CD14-positive monocyte (primary cell): ENCODE measurements at regions not wholly inside any gene's neighbourhood (a gene's known extent, or its start where the extent isn't known, plus 50 kb on each side); places are given as distances from the start of the nearest gene placed in this dataset.

Source experiments
- DNase-seq, 3 donors: peaks; one replicate each; pipeline ENCODE4 v3.0.0-alpha.2; 2011 to 2022
- H2AFZ ChIP-seq: 2 replicates; pipeline ENCODE4 v1.6.0; 2012; ENCODE audit warnings: mild to moderate bottlenecking, low read depth, low read length, inconsistent platforms; ENCODE audit not compliant: insufficient read depth, poor library complexity, severe bottlenecking
- H3K27ac ChIP-seq, 2 donors: 1 replicate in 1 of 2; 2 replicates in 1 of 2; pipeline ENCODE4 v1.5.1; 2012 to 2013; ENCODE audit warnings: low read length in 2 of 2, control low read depth in 1 of 2, inconsistent platforms in 1 of 2, low read depth in 1 of 2, mild to moderate bottlenecking in 1 of 2
- H3K27me3 ChIP-seq, 2 donors: one replicate each; pipeline versions ENCODE4 v1.6.0 to v1.6.1; 2011 to 2013; ENCODE audit warnings: low read length in 2 of 2; ENCODE audit not compliant: control insufficient read depth in 2 of 2, insufficient read depth in 2 of 2
- H3K36me3 ChIP-seq, 2 donors: replicated peaks in 1 of 2; 1 replicate in 1 of 2; 2 replicates in 1 of 2; pipeline versions ENCODE4 v1.5.1 to v1.6.1; 2012 to 2013; ENCODE audit warnings: low read length in 2 of 2, control low read depth in 1 of 2, inconsistent platforms in 1 of 2, mild to moderate bottlenecking in 1 of 2; ENCODE audit not compliant: insufficient read depth in 2 of 2, control insufficient read depth in 1 of 2
- H3K4me1 ChIP-seq, 2 donors: 1 replicate in 1 of 2; 2 replicates in 1 of 2; pipeline versions ENCODE4 v1.5.1 to v1.6.1; 2012 to 2013; ENCODE audit warnings: low read length in 2 of 2, control low read depth in 1 of 2, inconsistent platforms in 1 of 2, mild to moderate bottlenecking in 1 of 2, moderate library complexity in 1 of 2; ENCODE audit not compliant: insufficient read depth in 2 of 2, control insufficient read depth in 1 of 2
- H3K4me2 ChIP-seq: replicated peaks from 2 replicates; pipeline ENCODE3; 2012; ENCODE audit warnings: low read length, moderate library complexity, mild to moderate bottlenecking; ENCODE audit not compliant: poor library complexity, severe bottlenecking; ENCODE audit errors: extremely low read depth
- H3K4me3 ChIP-seq, 3 experiments: fragments of 200-600 bp in 1 of 3; sonication (generic) in 1 of 3; replicated peaks in 1 of 3; 1 replicate in 2 of 3; 2 replicates in 1 of 3; pipeline ENCODE4 v1.5.1; 2011 to 2013; ENCODE audit warnings: low read length in 3 of 3, mild to moderate bottlenecking in 3 of 3, control low read depth in 2 of 3, low read depth in 2 of 3, inconsistent platforms in 1 of 3, moderate library complexity in 1 of 3
- H3K79me2 ChIP-seq: 2 replicates; pipeline ENCODE4 v1.6.0; 2012; ENCODE audit warnings: mild to moderate bottlenecking, control low read depth, inconsistent platforms, low read length, moderate library complexity; ENCODE audit not compliant: insufficient read depth
- H3K9ac ChIP-seq: 2 replicates; pipeline ENCODE4 v1.6.0; 2017; ENCODE audit warnings: low read length, mild to moderate bottlenecking; ENCODE audit not compliant: insufficient read depth, poor library complexity, severe bottlenecking
- H3K9me3 ChIP-seq, 2 donors: replicated peaks in 1 of 2; 1 replicate in 1 of 2; 2 replicates in 1 of 2; pipeline versions ENCODE4 v1.5.1 to v1.6.1; 2012 to 2013; ENCODE audit warnings: low read length in 2 of 2, control low read depth in 1 of 2; ENCODE audit not compliant: control insufficient read depth in 1 of 2, insufficient read depth in 1 of 2
- H4K20me1 ChIP-seq: 2 replicates; pipeline ENCODE4 v1.6.0; 2012; ENCODE audit warnings: mild to moderate bottlenecking, low read length, control low read depth, moderate library complexity; ENCODE audit not compliant: insufficient read depth
- H3K27ac Mint-ChIP-seq, 7 donors: one replicate each; pipeline ENCODE4 v1.8.0; 2020; ENCODE audit warnings: mild to moderate bottlenecking in 7 of 7, mixed read lengths in 7 of 7, moderate library complexity in 6 of 7, inconsistent platforms in 2 of 7
- H3K27me3 Mint-ChIP-seq, 3 donors: one replicate each; pipeline ENCODE4 v1.8.0; 2021 to 2022; ENCODE audit warnings: low read depth in 3 of 3, mild to moderate bottlenecking in 3 of 3, mixed read lengths in 3 of 3, moderate library complexity in 3 of 3, inconsistent platforms in 1 of 3
- H3K36me3 Mint-ChIP-seq, 2 donors: one replicate each; pipeline ENCODE4 v1.8.0; 2020; ENCODE audit warnings: mixed read lengths in 2 of 2, inconsistent platforms in 1 of 2, mild to moderate bottlenecking in 1 of 2
- H3K4me1 Mint-ChIP-seq: one replicate; pipeline ENCODE4 v1.8.0; 2020; ENCODE audit warnings: mild to moderate bottlenecking, mixed read lengths
- H3K4me3 Mint-ChIP-seq, 2 donors: one replicate each; pipeline ENCODE4 v1.8.0; 2020; ENCODE audit warnings: mild to moderate bottlenecking in 2 of 2, mixed read lengths in 2 of 2, moderate library complexity in 1 of 2
- H3K9me3 Mint-ChIP-seq, 7 donors: one replicate each; pipeline ENCODE4 v1.8.0; 2020 to 2022; ENCODE audit warnings: mixed read lengths in 7 of 7, mild to moderate bottlenecking in 6 of 7, moderate library complexity in 6 of 7, inconsistent platforms in 2 of 7
- WGBS: methylation state at CpG from one replicate; pipeline ENCODE4 v1.1.5; 2013; ENCODE audit warnings: missing lambda C conversion rate; ENCODE audit not compliant: insufficient coverage; 5-methylcytosine and 5-hydroxymethylcytosine counted together
- intact Hi-C, 2 donors: fragments of 100-400 bp; cut with micrococcal nuclease; formaldehyde crosslinking; loops; one replicate each; pipeline versions ENCODE4 v1.15.0 to v1.15.1; 2023
- TF ChIP-seq, protein P1 (sequence below): fragments of 200-600 bp; IDR thresholded peaks from one replicate; pipeline ENCODE4 v1.8.0; 2022; ENCODE audit warnings: antibody characterized with exemption, mild to moderate bottlenecking

GRCh38 chr5:106545325-106545724 is 1125.4 kb downstream of the EFNA5 start:
- H3K4me2 ChIP-seq = no peak overlapping the region
- H4K20me1 ChIP-seq = no peaks in the 10 kb centered on the region
- TF ChIP-seq, protein P1, sequence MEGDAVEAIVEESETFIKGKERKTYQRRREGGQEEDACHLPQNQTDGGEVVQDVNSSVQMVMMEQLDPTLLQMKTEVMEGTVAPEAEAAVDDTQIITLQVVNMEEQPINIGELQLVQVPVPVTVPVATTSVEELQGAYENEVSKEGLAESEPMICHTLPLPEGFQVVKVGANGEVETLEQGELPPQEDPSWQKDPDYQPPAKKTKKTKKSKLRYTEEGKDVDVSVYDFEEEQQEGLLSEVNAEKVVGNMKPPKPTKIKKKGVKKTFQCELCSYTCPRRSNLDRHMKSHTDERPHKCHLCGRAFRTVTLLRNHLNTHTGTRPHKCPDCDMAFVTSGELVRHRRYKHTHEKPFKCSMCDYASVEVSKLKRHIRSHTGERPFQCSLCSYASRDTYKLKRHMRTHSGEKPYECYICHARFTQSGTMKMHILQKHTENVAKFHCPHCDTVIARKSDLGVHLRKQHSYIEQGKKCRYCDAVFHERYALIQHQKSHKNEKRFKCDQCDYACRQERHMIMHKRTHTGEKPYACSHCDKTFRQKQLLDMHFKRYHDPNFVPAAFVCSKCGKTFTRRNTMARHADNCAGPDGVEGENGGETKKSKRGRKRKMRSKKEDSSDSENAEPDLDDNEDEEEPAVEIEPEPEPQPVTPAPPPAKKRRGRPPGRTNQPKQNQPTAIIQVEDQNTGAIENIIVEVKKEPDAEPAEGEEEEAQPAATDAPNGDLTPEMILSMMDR = no peak
- peaks cover 26 to 35% of the 10 kb centered on the region in 2 donors for H3K9me3 ChIP-seq
- Mint-ChIP-seq H3K4me3 (no peak overlapping the region), H3K4me1 (no peaks in the 10 kb centered on the region), H3K9me3 (peaks cover 2 to 24% (median 12%) of the 10 kb centered on the region in 7 donors), H3K36me3 (no peaks in the 10 kb centered on the region), H3K27ac (no peak overlapping the region), H3K27me3 (peaks cover 0 to 2% (median 0%) of the 10 kb centered on the region in 3 donors)
- H3K27ac ChIP-seq = no peak overlapping the region
- no peaks in the 10 kb centered on the region for H3K79me2 ChIP-seq
- 77% methylated on average over 2 of the region's 2 CpGs for WGBS
- H3K36me3 ChIP-seq = no peaks in the 10 kb centered on the region
- H3K4me3 ChIP-seq = no peak overlapping the region
- no peaks in the 10 kb centered on the region for H3K4me1 ChIP-seq
- no peak for DNase-seq
- no peaks in the 10 kb centered on the region for H3K27me3 ChIP-seq
- intact Hi-C loops = no loop called here
- no peak overlapping the region for H2AFZ ChIP-seq
- no peak overlapping the region for H3K9ac ChIP-seq

- H3K4me2 ChIP-seq = no peak overlapping the region
- H2AFZ ChIP-seq = no peak overlapping the region
- DNase-seq = no peak
- H3K27ac ChIP-seq = no peak overlapping the region
- H3K4me1 ChIP-seq = no peaks in the 10 kb centered on the region
- no peaks in the 10 kb centered on the region for H4K20me1 ChIP-seq
- H3K9ac ChIP-seq = no peak overlapping the region
- H3K4me3 Mint-ChIP-seq = no peak overlapping the region
- peaks cover 5 to 26% (median 12%) of the 10 kb centered on the region in 7 donors for H3K9me3 Mint-ChIP-seq
- no peaks in the 10 kb centered on the region for H3K4me1 Mint-ChIP-seq
- H3K36me3 Mint-ChIP-seq = no peaks in the 10 kb centered on the region
- no peaks in the 10 kb centered on the region for H3K27me3 ChIP-seq
- intact Hi-C loops = no loop called here
- no peak overlapping the region for H3K4me3 ChIP-seq
- H3K27me3 Mint-ChIP-seq = peaks cover 0 to 2% (median 0%) of the 10 kb centered on the region in 3 donors
- WGBS = no CpG with 5 or more reads among the region's 1 CpG
- H3K27ac Mint-ChIP-seq = no peak overlapping the region
- no peaks in the 10 kb centered on the region for H3K36me3 ChIP-seq
- TF ChIP-seq, protein P1 = no peak
- H3K79me2 ChIP-seq = no peaks in the 10 kb centered on the region
- peaks cover 26 to 37% of the 10 kb centered on the region in 2 donors for H3K9me3 ChIP-seq
Observed at GRCh38 chr5:106543330-106543729, 1127.4 kb downstream of the EFNA5 start.
